ENCODE measurements at regions not wholly inside any gene's neighbourhood (a gene's known extent, or its start where the extent isn't known, plus 50 kb on each side); places are given as distances from the start of the nearest gene placed in this dataset.

GRCh38 chrY:15500536-15500935 lies 976.2 kb downstream of the NLGN4Y start:
- Histone ChIP-seq H3K9me3 (ENCODE audit: insufficient read depth, low read depth, low read length) (no peaks in the 10 kb centered on the region), H3K27me3 (ENCODE audit: insufficient read depth, low read length) (no peaks in the 10 kb centered on the region), H3K4ac (ENCODE audit: low read depth, low read length) (no peak overlapping the region), H2AK5ac (ENCODE audit: low read length) (no peak overlapping the region), H2BK12ac (ENCODE audit: low read length) (no peak overlapping the region), H2AFZ (ENCODE audit: insufficient read depth, low read length, poor library complexity) (no peak overlapping the region), H3K4me1 (ENCODE audit: control insufficient read depth in 1 of 2, insufficient read depth in 2 of 2, low read length in 2 of 2) (no peaks in the 10 kb centered on the region), H3K4me2 (ENCODE audit: low read length) (no peak overlapping the region), H3K23ac (ENCODE audit: low read length) (no peak overlapping the region), H3K79me2 (ENCODE audit: control insufficient read depth, insufficient read depth, low read length, poor library complexity) (no peaks in the 10 kb centered on the region), H2BK120ac (ENCODE audit: insufficient read depth, low read length, poor library complexity) (no peak overlapping the region), H4K12ac (ENCODE audit: low read depth, low read length) (no peak overlapping the region), H3K79me1 (ENCODE audit: low read length) (no peaks in the 10 kb centered on the region), H3K18ac (ENCODE audit: low read length) (no peak overlapping the region), H3K9ac (ENCODE audit: low read length) (no peak overlapping the region), H2BK5ac (ENCODE audit: low read depth, low read length, poor library complexity) (no peak overlapping the region), H4K8ac (ENCODE audit: low read depth, low read length) (no peak overlapping the region), H3K36me3 (ENCODE audit: control insufficient read depth in 1 of 2, insufficient read depth in 2 of 2, low read length in 2 of 2) (no peaks in the 10 kb centered on the region), H3K14ac (ENCODE audit: low read length) (no peak overlapping the region), H3K27ac (ENCODE audit: low read depth, low read length) (no peak overlapping the region), H3K4me3 (ENCODE audit: low read depth, low read length) (no peak overlapping the region), H4K91ac (ENCODE audit: low read depth, low read length) (no peak overlapping the region)
- no CpG with 5 or more reads among the region's 4 CpGs for WGBS (ENCODE audit: extremely low coverage, insufficient coverage, insufficient read length)
- DNase-seq = no peak

- H3K18ac ChIP-seq (ENCODE audit: low read length) = no peak overlapping the region
- H3K9ac ChIP-seq (ENCODE audit: low read length) = no peak overlapping the region
Observed at GRCh38 chrY:15501181-15501580, 976.9 kb downstream of the NLGN4Y start.

GRCh38 chrY:15510288-15510687 lies 986.0 kb downstream of the NLGN4Y start:
- no peak overlapping the region for H2AFZ ChIP-seq (ENCODE audit: insufficient read depth, low read length, poor library complexity)
- H2BK5ac ChIP-seq (ENCODE audit: low read depth, low read length, poor library complexity) = no peak overlapping the region
- no peaks in the 10 kb centered on the region for H3K79me1 ChIP-seq (ENCODE audit: low read length)
- no peak overlapping the region for H3K18ac ChIP-seq (ENCODE audit: low read length)
- no peaks in the 10 kb centered on the region for H3K79me2 ChIP-seq (ENCODE audit: control insufficient read depth, insufficient read depth, low read length, poor library complexity)
- no peak overlapping the region for H2BK120ac ChIP-seq (ENCODE audit: insufficient read depth, low read length, poor library complexity)
- H4K12ac ChIP-seq (ENCODE audit: low read depth, low read length) = no peak overlapping the region
- WGBS (ENCODE audit: extremely low coverage, insufficient coverage, insufficient read length) = no CpG with 5 or more reads among the region's 2 CpGs
- no peak overlapping the region for H3K14ac ChIP-seq (ENCODE audit: low read length)
- H3K9ac ChIP-seq (ENCODE audit: low read length) = no peak overlapping the region
- H3K4me1 ChIP-seq (ENCODE audit: control insufficient read depth in 1 of 2, insufficient read depth in 2 of 2, low read length in 2 of 2) = no peaks in the 10 kb centered on the region
- H3K23ac ChIP-seq (ENCODE audit: low read length) = no peak overlapping the region
- H3K27me3 ChIP-seq (ENCODE audit: insufficient read depth, low read length) = no peaks in the 10 kb centered on the region
- no peak overlapping the region for H4K8ac ChIP-seq (ENCODE audit: low read depth, low read length)
- H3K4me2 ChIP-seq (ENCODE audit: low read length) = no peak overlapping the region
- DNase-seq = no peak
- no peak overlapping the region for H3K4me3 ChIP-seq (ENCODE audit: low read depth, low read length)
- no peak overlapping the region for H3K27ac ChIP-seq (ENCODE audit: low read depth, low read length)
- no peak overlapping the region for H2BK12ac ChIP-seq (ENCODE audit: low read length)
- no peak overlapping the region for H4K91ac ChIP-seq (ENCODE audit: low read depth, low read length)
- H2AK5ac ChIP-seq (ENCODE audit: low read length) = no peak overlapping the region
- no peak overlapping the region for H3K4ac ChIP-seq (ENCODE audit: low read depth, low read length)
- no peaks in the 10 kb centered on the region for H3K9me3 ChIP-seq (ENCODE audit: insufficient read depth, low read depth, low read length)
- no peaks in the 10 kb centered on the region for H3K36me3 ChIP-seq (ENCODE audit: control insufficient read depth in 1 of 2, insufficient read depth in 2 of 2, low read length in 2 of 2)

More at GRCh38 chrY:15501181-15501580, 976.9 kb downstream of the NLGN4Y start:
- Histone ChIP-seq H3K27ac (ENCODE audit: low read depth, low read length) (no peak overlapping the region), H3K14ac (ENCODE audit: low read length) (no peak overlapping the region), H4K91ac (ENCODE audit: low read depth, low read length) (no peak overlapping the region), H2BK5ac (ENCODE audit: low read depth, low read length, poor library complexity) (no peak overlapping the region), H3K27me3 (ENCODE audit: insufficient read depth, low read length) (no peaks in the 10 kb centered on the region), H3K79me2 (ENCODE audit: control insufficient read depth, insufficient read depth, low read length, poor library complexity) (no peaks in the 10 kb centered on the region), H2AK5ac (ENCODE audit: low read length) (no peak overlapping the region), H4K12ac (ENCODE audit: low read depth, low read length) (no peak overlapping the region), H2BK120ac (ENCODE audit: insufficient read depth, low read length, poor library complexity) (no peak overlapping the region), H3K23ac (ENCODE audit: low read length) (no peak overlapping the region), H3K4me2 (ENCODE audit: low read length) (no peak overlapping the region), H3K79me1 (ENCODE audit: low read length) (no peaks in the 10 kb centered on the region), H3K9me3 (ENCODE audit: insufficient read depth, low read depth, low read length) (no peaks in the 10 kb centered on the region), H2AFZ (ENCODE audit: insufficient read depth, low read length, poor library complexity) (no peak overlapping the region), H3K4me3 (ENCODE audit: low read depth, low read length) (no peak overlapping the region), H3K4me1 (ENCODE audit: control insufficient read depth in 1 of 2, insufficient read depth in 2 of 2, low read length in 2 of 2) (no peaks in the 10 kb centered on the region), H2BK12ac (ENCODE audit: low read length) (no peak overlapping the region), H3K36me3 (ENCODE audit: control insufficient read depth in 1 of 2, insufficient read depth in 2 of 2, low read length in 2 of 2) (no peaks in the 10 kb centered on the region), H3K4ac (ENCODE audit: low read depth, low read length) (no peak overlapping the region), H4K8ac (ENCODE audit: low read depth, low read length) (no peak overlapping the region)
- no CpG with 5 or more reads among the region's 2 CpGs for WGBS (ENCODE audit: extremely low coverage, insufficient coverage, insufficient read length)
- DNase-seq = no peak

GRCh38 chrY:15510984-15511650 lies 986.8 kb downstream of the NLGN4Y start:
- Histone ChIP-seq H3K14ac (ENCODE audit: low read length) (no peak overlapping the region), H3K4me2 (ENCODE audit: low read length) (no peak overlapping the region), H4K91ac (ENCODE audit: low read depth, low read length) (no peak overlapping the region), H3K4me3 (ENCODE audit: low read depth, low read length) (no peak overlapping the region), H3K4me1 (ENCODE audit: control insufficient read depth in 1 of 2, insufficient read depth in 2 of 2, low read length in 2 of 2) (no peaks in the 10 kb centered on the region), H3K23ac (ENCODE audit: low read length) (no peak overlapping the region), H4K12ac (ENCODE audit: low read depth, low read length) (no peak overlapping the region), H3K36me3 (ENCODE audit: control insufficient read depth in 1 of 2, insufficient read depth in 2 of 2, low read length in 2 of 2) (no peaks in the 10 kb centered on the region), H3K18ac (ENCODE audit: low read length) (no peak overlapping the region), H3K79me2 (ENCODE audit: control insufficient read depth, insufficient read depth, low read length, poor library complexity) (no peaks in the 10 kb centered on the region), H4K8ac (ENCODE audit: low read depth, low read length) (no peak overlapping the region), H2BK5ac (ENCODE audit: low read depth, low read length, poor library complexity) (no peak overlapping the region), H2BK120ac (ENCODE audit: insufficient read depth, low read length, poor library complexity) (no peak overlapping the region), H3K4ac (ENCODE audit: low read depth, low read length) (no peak overlapping the region), H2AK5ac (ENCODE audit: low read length) (no peak overlapping the region), H3K27ac (ENCODE audit: low read depth, low read length) (no peak overlapping the region), H2BK12ac (ENCODE audit: low read length) (no peak overlapping the region), H3K27me3 (ENCODE audit: insufficient read depth, low read length) (no peaks in the 10 kb centered on the region), H3K79me1 (ENCODE audit: low read length) (no peaks in the 10 kb centered on the region), H3K9ac (ENCODE audit: low read length) (no peak overlapping the region), H3K9me3 (ENCODE audit: insufficient read depth, low read depth, low read length) (no peaks in the 10 kb centered on the region), H2AFZ (ENCODE audit: insufficient read depth, low read length, poor library complexity) (no peak overlapping the region)
- WGBS (ENCODE audit: extremely low coverage, insufficient coverage, insufficient read length) = no CpG with 5 or more reads among the region's 5 CpGs
- DNase-seq = no peak

Measured in trophoblast cell (in vitro differentiated cells and primary cell).